ENCODE measurements at regions not wholly inside any gene's neighbourhood (a gene's known extent, or its start where the extent isn't known, plus 50 kb on each side); places are given as distances from the start of the nearest gene placed in this dataset.

DNA sequence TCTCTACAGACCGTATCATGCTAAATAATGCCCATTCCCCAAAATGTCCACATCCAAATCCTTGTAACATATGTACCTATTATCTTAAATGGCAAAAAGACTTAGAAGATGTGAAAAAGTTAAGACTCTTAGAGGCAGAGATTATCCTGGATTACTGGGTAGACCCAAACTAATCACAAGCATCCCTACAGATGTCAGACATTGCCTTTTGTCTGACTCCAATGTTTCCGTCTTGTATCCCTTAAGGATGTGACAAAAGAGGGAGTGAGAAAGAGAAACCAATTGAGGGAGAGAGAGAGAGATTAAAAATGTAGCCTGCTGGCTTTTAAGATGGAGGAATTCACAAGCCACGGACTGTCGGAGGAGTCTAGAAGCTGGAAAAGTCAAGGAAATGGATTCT lies 401.9 kb upstream of the FSTL5 start:
- no peaks in the 10 kb centered on the region for H3K4me1 Mint-ChIP-seq
- Histone ChIP-seq H3K4me1 (ENCODE audit: insufficient read depth, low read length) (no peaks in the 10 kb centered on the region), H3K27ac (ENCODE audit: low read depth, low read length) (no peak overlapping the region), H3K4me3 (ENCODE audit: low read length in 2 of 2) (no peak overlapping the region), H3K27me3 (ENCODE audit: insufficient read depth, low read length) (no peaks in the 10 kb centered on the region), H3K36me3 (ENCODE audit: insufficient read depth, low read length) (no peaks in the 10 kb centered on the region), H3K9me3 (ENCODE audit: control insufficient read depth in 1 of 2, low read length in 2 of 2) (no peaks in the 10 kb centered on the region)
- ChIA-PET CTCF (ENCODE audit: partially characterized antibody) (no interaction called here), POLR2A (ENCODE audit: partially characterized antibody) (no interaction called here)
- no peak for DNase-seq
- intact Hi-C loops (cut with micrococcal nuclease): no loop called here
- peaks cover 0 to 3% (median 0%) of the 10 kb centered on the region in 8 donors for H3K9me3 Mint-ChIP-seq
- H3K27ac Mint-ChIP-seq: no peak overlapping the region
- H3K27me3 Mint-ChIP-seq: no peaks in the 10 kb centered on the region
- peak overlapping the region in 1 of 8 donors; percentile 3 for H3K4me3 Mint-ChIP-seq
- H3K36me3 Mint-ChIP-seq: no peaks in the 10 kb centered on the region

GRCh38 chr4:162560073-162560472 lies 396.3 kb upstream of the FSTL5 start:
- no peaks in the 10 kb centered on the region for H3K4me1 ChIP-seq (ENCODE audit: insufficient read depth, low read length)
- DNase-seq: no peak
- intact Hi-C loops (cut with micrococcal nuclease): no loop called here
- Mint-ChIP-seq H3K4me3 (no peak overlapping the region), H3K4me1 (no peaks in the 10 kb centered on the region), H3K9me3 (peaks cover 0 to 4% (median 0%) of the 10 kb centered on the region in 8 donors), H3K27ac (no peak overlapping the region), H3K27me3 (no peaks in the 10 kb centered on the region), H3K36me3 (no peaks in the 10 kb centered on the region)
- no peaks in the 10 kb centered on the region for H3K27me3 ChIP-seq (ENCODE audit: insufficient read depth, low read length)
- ChIA-PET POLR2A (ENCODE audit: partially characterized antibody) (no interaction called here), CTCF (ENCODE audit: partially characterized antibody) (no interaction called here)
- H3K27ac ChIP-seq (ENCODE audit: low read depth, low read length): no peak overlapping the region
- H3K36me3 ChIP-seq (ENCODE audit: insufficient read depth, low read length): no peaks in the 10 kb centered on the region
- H3K9me3 ChIP-seq (ENCODE audit: control insufficient read depth in 1 of 2, low read length in 2 of 2): no peaks in the 10 kb centered on the region
- H3K4me3 ChIP-seq (ENCODE audit: low read length in 2 of 2): no peak overlapping the region

DNA sequence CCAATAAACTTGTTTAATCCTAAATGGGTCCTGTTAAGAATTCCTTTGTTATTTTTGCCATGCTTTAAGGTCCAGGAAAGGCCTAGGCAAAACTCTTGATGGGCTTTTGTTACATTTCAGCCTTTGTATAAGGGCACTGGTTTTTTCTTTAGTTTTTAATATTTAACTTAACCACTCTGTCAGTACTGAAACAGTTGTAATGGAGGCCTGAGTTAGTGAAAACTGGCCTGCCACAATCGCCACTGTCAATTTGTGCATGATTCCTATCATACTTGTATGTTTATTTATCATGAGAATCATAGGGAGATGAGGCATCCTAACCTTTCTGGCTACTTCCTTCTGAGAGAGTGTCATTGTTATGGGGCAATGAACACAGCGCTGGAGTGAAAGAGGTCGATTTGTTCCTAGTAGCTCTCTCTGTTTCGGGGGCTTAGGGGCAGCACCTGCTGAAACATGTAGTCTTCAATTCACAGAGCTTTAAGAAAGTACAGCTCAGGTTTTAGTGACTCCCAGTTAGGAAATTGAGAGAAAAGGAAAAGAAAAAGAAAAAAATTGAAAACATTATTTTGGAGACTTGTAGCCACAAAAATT lies 393.8 kb upstream of the FSTL5 start:
- CTCF ChIA-PET (ENCODE audit: partially characterized antibody): no interaction called here
- DNase-seq: no peak
- no peaks in the 10 kb centered on the region for H3K27me3 Mint-ChIP-seq
- Histone ChIP-seq H3K9me3 (ENCODE audit: control insufficient read depth in 1 of 2, low read length in 2 of 2) (no peaks in the 10 kb centered on the region), H3K36me3 (ENCODE audit: insufficient read depth, low read length) (no peaks in the 10 kb centered on the region), H3K27ac (ENCODE audit: low read depth, low read length) (no peak overlapping the region), H3K4me3 (ENCODE audit: low read length in 2 of 2) (no peak overlapping the region), H3K27me3 (ENCODE audit: insufficient read depth, low read length) (no peaks in the 10 kb centered on the region), H3K4me1 (ENCODE audit: insufficient read depth, low read length) (no peaks in the 10 kb centered on the region)
- peaks cover 0 to 8% (median 0%) of the 10 kb centered on the region in 8 donors for H3K9me3 Mint-ChIP-seq
- H3K4me1 Mint-ChIP-seq: no peaks in the 10 kb centered on the region
- no peak overlapping the region for H3K27ac Mint-ChIP-seq
- H3K36me3 Mint-ChIP-seq: no peaks in the 10 kb centered on the region
- no peak overlapping the region for H3K4me3 Mint-ChIP-seq
- POLR2A ChIA-PET (ENCODE audit: partially characterized antibody): no interaction called here
- intact Hi-C loops (cut with micrococcal nuclease): no loop called here

DNA sequence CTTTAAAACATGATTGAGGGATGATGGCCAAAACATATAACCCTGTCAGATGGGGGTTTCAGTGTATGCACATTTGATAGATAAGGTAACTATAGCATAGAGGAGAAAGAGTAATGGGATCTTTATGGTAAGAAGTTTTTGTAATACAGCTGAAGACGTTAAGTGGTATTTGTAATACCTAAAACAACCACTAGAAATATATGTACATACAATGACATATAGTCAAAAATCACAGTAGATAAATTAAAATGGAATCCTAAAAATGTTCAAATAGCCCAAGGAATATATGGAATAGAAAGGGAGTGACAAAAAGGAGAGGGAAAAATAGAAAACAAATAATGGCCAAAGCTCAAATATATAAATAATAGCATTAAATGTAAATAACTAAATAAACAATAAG lies 371.3 kb upstream of the FSTL5 start:
- ChIA-PET CTCF (ENCODE audit: partially characterized antibody) (interaction anchor here (0.8 kb wide), 1 partner anchor 8 kb away, joined by 3 read pairs; no protein-coding TSS in a partner anchor), POLR2A (ENCODE audit: partially characterized antibody) (no interaction called here)
- no peak overlapping the region for H3K4me3 Mint-ChIP-seq

GRCh38 chr4:162523171-162523570 lies 359.4 kb upstream of the FSTL5 start:
- POLR2A ChIA-PET (ENCODE audit: partially characterized antibody): no interaction called here
- Histone ChIP-seq H3K36me3 (ENCODE audit: insufficient read depth, low read length) (no peaks in the 10 kb centered on the region), H3K27ac (ENCODE audit: low read depth, low read length) (no peak overlapping the region), H3K4me1 (ENCODE audit: insufficient read depth, low read length) (no peaks in the 10 kb centered on the region), H3K27me3 (ENCODE audit: insufficient read depth, low read length) (no peaks in the 10 kb centered on the region), H3K4me3 (ENCODE audit: low read length in 2 of 2) (no peak overlapping the region), H3K9me3 (ENCODE audit: control insufficient read depth in 1 of 2, low read length in 2 of 2) (no peaks in the 10 kb centered on the region)
- CTCF ChIA-PET (ENCODE audit: partially characterized antibody): no interaction called here
- Mint-ChIP-seq H3K4me1 (no peaks in the 10 kb centered on the region), H3K4me3 (no peak overlapping the region), H3K27ac (no peak overlapping the region), H3K9me3 (peaks cover 0 to 3% (median 0%) of the 10 kb centered on the region in 8 donors), H3K27me3 (peaks cover 0 to 2% of the 10 kb centered on the region in 2 donors), H3K36me3 (no peaks in the 10 kb centered on the region)
- DNase-seq: no peak
- intact Hi-C loops (cut with micrococcal nuclease): no loop called here

More for the DNA sequence above, 371.3 kb upstream of the FSTL5 start:
- no peaks in the 10 kb centered on the region for H3K9me3 ChIP-seq (ENCODE audit: control insufficient read depth in 1 of 2, low read length in 2 of 2)
- H3K27ac ChIP-seq (ENCODE audit: low read depth, low read length): no peak overlapping the region
- H3K4me3 ChIP-seq (ENCODE audit: low read length in 2 of 2): no peak overlapping the region
- H3K36me3 Mint-ChIP-seq: no peaks in the 10 kb centered on the region
- H3K9me3 Mint-ChIP-seq: peaks cover 0 to 10% (median under 1%) of the 10 kb centered on the region in 8 donors
- H3K27me3 ChIP-seq (ENCODE audit: insufficient read depth, low read length): no peaks in the 10 kb centered on the region
- H3K4me1 Mint-ChIP-seq: peaks cover 0 to 2% (median 0%) of the 10 kb centered on the region in 4 donors
- no peaks in the 10 kb centered on the region for H3K27me3 Mint-ChIP-seq
- H3K36me3 ChIP-seq (ENCODE audit: insufficient read depth, low read length): no peaks in the 10 kb centered on the region
- no peaks in the 10 kb centered on the region for H3K4me1 ChIP-seq (ENCODE audit: insufficient read depth, low read length)
- intact Hi-C loops (cut with micrococcal nuclease): no loop called here
- no peak for DNase-seq
- H3K27ac Mint-ChIP-seq: no peak overlapping the region

- CTCF ChIA-PET (ENCODE audit: partially characterized antibody): no interaction called here
Observed at GRCh38 chr4:162522724-162523123, 358.9 kb upstream of the FSTL5 start.

DNA sequence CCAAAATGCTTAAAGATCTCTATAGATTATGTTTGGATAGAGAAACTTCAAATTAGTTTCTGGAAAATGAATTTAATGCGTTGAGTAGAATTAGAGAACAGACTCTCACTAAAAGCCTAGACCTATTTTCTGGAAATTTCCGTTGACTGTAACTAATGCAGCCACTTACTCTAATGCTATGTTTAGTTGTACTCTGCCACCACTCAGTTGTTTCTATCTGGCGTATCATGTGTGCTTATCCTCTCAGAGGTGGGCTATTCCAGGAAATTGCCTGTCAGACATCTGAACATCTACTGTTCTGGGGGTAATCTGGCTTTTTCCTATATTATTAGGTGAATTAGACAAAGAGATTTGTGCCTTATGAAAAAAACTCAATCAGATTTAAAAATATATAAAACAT lies 347.1 kb upstream of the FSTL5 start:
- intact Hi-C loops (cut with micrococcal nuclease): no loop called here
- H3K27me3 Mint-ChIP-seq: no peaks in the 10 kb centered on the region
- no peaks in the 10 kb centered on the region for H3K9me3 Mint-ChIP-seq
- no peaks in the 10 kb centered on the region for H3K4me1 Mint-ChIP-seq
- ChIA-PET CTCF (ENCODE audit: partially characterized antibody) (no interaction called here), POLR2A (ENCODE audit: partially characterized antibody) (no interaction called here)
- no peaks in the 10 kb centered on the region for H3K36me3 Mint-ChIP-seq
- Histone ChIP-seq H3K4me3 (ENCODE audit: low read length in 2 of 2) (no peak overlapping the region), H3K27ac (ENCODE audit: low read depth, low read length) (no peak overlapping the region), H3K9me3 (ENCODE audit: control insufficient read depth in 1 of 2, low read length in 2 of 2) (no peaks in the 10 kb centered on the region), H3K36me3 (ENCODE audit: insufficient read depth, low read length) (no peaks in the 10 kb centered on the region), H3K27me3 (ENCODE audit: insufficient read depth, low read length) (no peaks in the 10 kb centered on the region), H3K4me1 (ENCODE audit: insufficient read depth, low read length) (no peaks in the 10 kb centered on the region)
- no peak overlapping the region for H3K4me3 Mint-ChIP-seq
- no peak overlapping the region for H3K27ac Mint-ChIP-seq
- DNase-seq: no peak

More at GRCh38 chr4:162522724-162523123, 358.9 kb upstream of the FSTL5 start:
- POLR2A ChIA-PET (ENCODE audit: partially characterized antibody): no interaction called here
- Histone ChIP-seq H3K4me1 (ENCODE audit: insufficient read depth, low read length) (no peaks in the 10 kb centered on the region), H3K36me3 (ENCODE audit: insufficient read depth, low read length) (no peaks in the 10 kb centered on the region), H3K9me3 (ENCODE audit: control insufficient read depth in 1 of 2, low read length in 2 of 2) (no peaks in the 10 kb centered on the region), H3K27ac (ENCODE audit: low read depth, low read length) (no peak overlapping the region), H3K4me3 (ENCODE audit: low read length in 2 of 2) (no peak overlapping the region), H3K27me3 (ENCODE audit: insufficient read depth, low read length) (no peaks in the 10 kb centered on the region)
- no peaks in the 10 kb centered on the region for H3K36me3 Mint-ChIP-seq
- H3K4me3 Mint-ChIP-seq: no peak overlapping the region
- H3K27me3 Mint-ChIP-seq: peaks cover 0 to 2% of the 10 kb centered on the region in 2 donors
- H3K4me1 Mint-ChIP-seq: no peaks in the 10 kb centered on the region
- no peak for DNase-seq
- intact Hi-C loops (cut with micrococcal nuclease): no loop called here
- H3K9me3 Mint-ChIP-seq: peaks cover 0 to 2% (median 0%) of the 10 kb centered on the region in 8 donors
- H3K27ac Mint-ChIP-seq: no peak overlapping the region

DNA sequence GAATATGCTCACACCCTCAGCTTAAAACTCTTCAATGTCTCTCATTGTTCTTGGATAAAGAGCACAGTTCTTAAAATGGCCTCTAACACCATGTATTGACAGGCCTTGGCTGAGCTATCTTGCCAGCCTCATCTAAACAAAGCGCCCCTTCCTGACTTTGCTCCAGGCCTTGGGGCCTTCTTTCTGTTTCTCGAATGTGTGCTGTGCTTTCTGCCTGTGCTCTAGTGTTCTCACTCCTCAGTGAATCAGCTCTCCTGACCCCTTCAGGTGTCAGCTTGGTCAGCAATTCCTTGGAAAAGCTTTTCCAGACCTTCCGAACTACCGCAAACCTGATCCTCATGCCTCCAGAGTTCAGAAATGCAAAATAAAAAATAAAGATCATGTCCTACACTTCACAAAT lies 346.3 kb upstream of the FSTL5 start:
- H3K27ac Mint-ChIP-seq: no peak overlapping the region
- Histone ChIP-seq H3K4me3 (ENCODE audit: low read length in 2 of 2) (no peak overlapping the region), H3K27ac (ENCODE audit: low read depth, low read length) (no peak overlapping the region), H3K9me3 (ENCODE audit: control insufficient read depth in 1 of 2, low read length in 2 of 2) (no peaks in the 10 kb centered on the region), H3K4me1 (ENCODE audit: insufficient read depth, low read length) (no peaks in the 10 kb centered on the region), H3K36me3 (ENCODE audit: insufficient read depth, low read length) (no peaks in the 10 kb centered on the region), H3K27me3 (ENCODE audit: insufficient read depth, low read length) (no peaks in the 10 kb centered on the region)
- intact Hi-C loops (cut with micrococcal nuclease): no loop called here
- H3K4me1 Mint-ChIP-seq: no peaks in the 10 kb centered on the region
- H3K9me3 Mint-ChIP-seq: no peaks in the 10 kb centered on the region
- CTCF ChIA-PET (ENCODE audit: partially characterized antibody): no interaction called here
- POLR2A ChIA-PET (ENCODE audit: partially characterized antibody): no interaction called here
- no peaks in the 10 kb centered on the region for H3K36me3 Mint-ChIP-seq
- no peaks in the 10 kb centered on the region for H3K27me3 Mint-ChIP-seq
- DNase-seq: no peak
- no peak overlapping the region for H3K4me3 Mint-ChIP-seq
